Islet precursor cell (in vitro differentiated cells): ENCODE measurements at regions not wholly inside any gene's neighbourhood (a gene's known extent, or its start where the extent isn't known, plus 50 kb on each side); places are given as distances from the start of the nearest gene placed in this dataset.

ENCODE experiments used
- DNase-seq: peaks from one replicate; pipeline ENCODE4 v3.0.0-alpha.2; 2018

DNA sequence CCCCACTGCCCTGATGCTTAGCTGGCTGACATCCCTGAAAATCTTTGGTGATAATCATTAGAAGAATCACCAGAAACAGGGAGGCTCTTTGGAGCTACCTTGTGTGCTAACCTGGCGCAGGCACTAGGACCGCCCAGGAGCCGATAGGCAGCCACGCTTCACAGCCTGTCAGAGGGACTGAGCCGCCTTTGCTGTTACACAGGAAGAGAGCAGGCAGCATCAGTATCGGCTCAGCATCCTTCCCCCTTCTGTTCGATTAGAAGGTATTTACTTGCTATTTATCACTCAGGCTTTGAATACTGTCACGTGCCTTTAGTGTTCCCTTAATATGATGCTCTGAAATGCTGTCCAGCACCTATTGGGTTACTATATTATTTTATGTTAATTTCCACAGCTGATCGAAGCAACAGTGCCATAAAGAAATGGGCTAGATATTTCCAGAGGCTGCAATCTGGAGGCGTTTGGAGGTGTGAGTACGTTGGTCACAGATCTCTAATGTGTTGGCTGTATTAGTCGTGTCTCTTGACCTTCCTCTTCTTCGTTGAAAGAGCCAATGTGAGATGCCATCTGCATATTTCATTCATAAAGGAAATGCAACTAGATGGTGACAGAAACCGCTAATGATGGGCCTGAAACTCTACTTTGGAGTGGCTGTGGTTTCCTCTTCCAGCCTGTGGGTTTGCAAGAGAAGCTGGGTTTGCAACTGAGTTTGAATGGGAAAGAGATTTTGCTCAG lies 110.4 kb upstream of the RAB27B start:
- DNase-seq: peak; percentile 68

DNA sequence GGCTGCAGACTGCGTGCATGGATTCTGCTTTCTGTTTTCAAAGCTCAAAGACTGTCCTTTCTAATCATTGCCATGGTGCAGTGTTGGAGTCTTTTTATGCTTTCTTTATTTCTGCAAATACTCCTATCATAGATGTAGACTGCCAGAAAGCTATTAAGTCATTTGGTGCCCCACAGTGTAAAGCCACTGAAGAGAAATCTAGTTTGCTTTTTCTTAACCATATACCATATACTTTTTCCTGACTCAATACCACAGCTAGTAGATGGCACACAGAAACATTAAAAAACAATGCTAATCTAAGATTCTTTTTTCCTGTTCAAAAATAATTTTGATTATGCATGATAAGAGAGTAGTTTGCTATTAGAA lies 109.9 kb upstream of the RAB27B start:
- DNase-seq: no peak

DNA sequence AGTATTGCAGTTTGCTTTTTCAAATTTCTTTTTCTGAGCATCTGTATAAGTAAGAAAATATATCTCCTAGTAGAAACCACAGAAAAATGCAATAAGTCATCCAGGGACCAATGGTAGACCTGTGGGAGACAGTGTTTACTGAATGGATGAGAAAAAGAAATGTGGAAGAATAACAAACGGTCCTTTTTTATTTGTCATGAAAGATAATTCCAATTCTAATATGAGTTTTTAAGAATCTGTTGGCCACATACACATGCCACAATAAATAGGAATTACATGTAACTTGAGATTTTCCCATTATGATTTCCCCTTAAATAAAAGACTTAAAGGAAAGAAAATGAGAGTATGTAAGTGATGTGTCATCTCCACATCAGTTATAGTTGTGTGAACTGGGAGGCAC lies 107.7 kb upstream of the RAB27B start:
- DNase-seq: no peak

DNA sequence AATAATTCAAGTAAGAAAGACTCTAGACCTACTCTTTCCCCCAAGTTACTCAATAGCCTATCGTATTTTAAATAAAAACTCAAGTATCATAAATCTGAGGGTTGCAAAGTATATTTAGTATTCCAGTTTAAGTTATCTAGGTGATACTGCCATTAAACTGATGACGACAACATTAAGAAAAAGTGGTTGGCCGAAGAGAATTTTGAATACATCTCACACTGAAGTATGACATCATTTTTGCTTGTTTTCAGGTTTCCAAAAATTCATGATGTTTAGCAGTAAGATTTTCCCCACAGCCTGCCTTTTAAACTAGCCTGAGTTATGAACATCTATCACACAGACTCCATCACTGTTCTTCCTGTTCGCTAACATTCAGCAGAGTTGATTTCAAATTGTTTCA lies 102.1 kb upstream of the RAB27B start:
- no peak for DNase-seq

DNA sequence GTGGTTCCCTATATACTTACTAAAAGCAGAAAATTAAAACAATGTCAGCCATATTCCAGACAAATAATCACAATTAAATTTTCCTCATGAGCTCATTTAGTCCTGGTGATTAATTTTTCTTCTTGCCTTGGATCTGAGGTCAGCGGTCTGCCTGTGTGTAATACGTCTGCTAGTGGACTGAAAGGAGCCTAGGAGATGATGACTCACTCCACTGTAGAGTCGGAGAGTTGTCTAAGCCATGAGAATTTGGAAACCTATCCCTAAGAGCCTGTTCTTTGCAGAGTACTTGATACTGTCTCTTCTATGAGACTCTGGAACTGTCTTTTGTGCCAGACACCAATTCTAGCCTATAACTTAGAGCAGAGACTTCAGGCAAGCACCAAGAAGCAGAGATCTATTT lies 94.2 kb upstream of the RAB27B start:
- no peak for DNase-seq

DNA sequence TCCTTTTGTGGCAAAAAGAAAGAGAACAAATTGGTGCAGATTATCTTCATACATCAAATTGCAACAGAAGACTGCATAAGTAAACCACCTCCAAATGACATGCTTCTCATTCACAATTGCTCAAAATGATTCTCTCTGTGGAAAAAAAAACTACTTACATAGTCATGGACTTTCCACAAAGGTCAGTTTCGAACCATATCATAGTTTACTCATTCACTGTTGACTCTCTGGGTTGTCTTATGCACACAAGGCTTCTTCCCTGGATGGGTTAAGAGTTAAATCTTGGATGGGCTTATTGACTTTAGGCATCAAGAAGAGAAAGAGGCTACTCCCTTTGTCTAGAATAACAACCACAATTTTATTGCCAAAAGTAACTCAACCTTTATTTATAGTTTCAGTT lies 91.3 kb upstream of the RAB27B start:
- DNase-seq: no peak

DNA sequence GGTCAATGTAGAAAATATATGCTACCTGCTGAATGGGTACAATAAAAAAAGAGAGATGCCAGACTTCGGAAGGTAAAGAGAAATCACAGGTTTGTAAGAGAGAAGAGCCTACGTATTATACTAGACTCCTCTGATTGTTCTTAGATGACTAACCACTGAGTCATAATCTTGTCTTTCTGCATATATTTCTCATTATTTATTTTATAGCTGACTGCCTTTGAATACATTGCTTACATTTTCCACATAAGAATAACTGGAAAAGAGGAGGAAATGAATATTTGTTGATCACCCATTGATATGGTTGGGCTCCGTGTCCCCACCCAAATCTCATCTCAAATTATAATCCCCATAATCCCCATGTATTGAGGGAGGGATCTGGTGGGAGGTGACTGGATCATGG lies 90.3 kb upstream of the RAB27B start:
- no peak for DNase-seq

DNA sequence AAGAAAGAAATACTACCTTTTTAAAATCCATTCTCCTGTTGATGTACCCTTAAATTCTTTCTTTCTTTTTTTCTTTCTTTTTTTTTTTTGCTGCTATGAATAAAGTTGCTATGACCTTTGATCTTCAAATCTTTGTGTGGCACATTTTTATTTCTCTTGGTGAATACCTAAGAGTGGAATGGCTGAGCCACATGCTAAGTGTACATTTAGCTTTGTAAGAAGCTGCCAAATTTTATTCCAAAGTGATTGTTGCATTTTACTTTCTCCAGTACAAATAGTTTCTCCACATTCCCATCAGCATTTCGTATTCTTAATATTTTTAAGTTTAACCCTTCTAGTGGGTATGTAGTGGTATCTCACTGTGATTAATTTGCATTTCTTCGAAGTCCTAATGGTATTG lies 88.8 kb upstream of the RAB27B start:
- no peak for DNase-seq

DNA sequence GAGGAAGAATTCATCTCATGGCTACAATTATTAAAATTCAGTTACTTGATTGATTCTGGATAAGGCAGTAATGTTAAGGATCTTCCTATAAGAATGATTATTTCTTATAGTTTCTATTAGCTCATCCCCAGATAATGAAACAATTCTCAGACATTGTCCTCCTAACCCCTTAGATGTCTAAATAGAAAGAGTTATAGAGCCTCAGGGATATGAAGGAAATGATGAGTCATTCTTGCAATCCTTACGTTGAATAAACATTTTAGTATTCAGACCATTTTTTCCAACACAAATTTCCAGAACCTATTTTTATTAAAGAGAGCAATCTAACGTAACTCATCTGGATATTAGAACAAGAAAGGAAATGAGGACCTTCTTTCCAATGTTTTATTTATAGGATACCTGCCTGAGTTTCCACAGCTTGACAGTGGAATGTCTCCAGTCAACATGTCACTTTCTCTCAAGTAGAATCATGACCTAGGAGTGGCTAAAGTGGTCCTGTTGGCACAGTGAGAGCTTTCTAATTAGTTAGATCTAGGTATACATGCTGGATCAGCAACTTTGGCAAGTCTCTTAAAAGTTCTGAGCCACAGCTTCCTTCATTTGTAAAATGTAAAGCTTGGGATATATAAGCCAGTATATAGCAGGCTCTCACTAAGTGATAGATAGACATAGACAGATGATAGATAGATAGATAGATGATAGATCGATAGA lies 88.0 kb upstream of the RAB27B start:
- no peak for DNase-seq

DNA sequence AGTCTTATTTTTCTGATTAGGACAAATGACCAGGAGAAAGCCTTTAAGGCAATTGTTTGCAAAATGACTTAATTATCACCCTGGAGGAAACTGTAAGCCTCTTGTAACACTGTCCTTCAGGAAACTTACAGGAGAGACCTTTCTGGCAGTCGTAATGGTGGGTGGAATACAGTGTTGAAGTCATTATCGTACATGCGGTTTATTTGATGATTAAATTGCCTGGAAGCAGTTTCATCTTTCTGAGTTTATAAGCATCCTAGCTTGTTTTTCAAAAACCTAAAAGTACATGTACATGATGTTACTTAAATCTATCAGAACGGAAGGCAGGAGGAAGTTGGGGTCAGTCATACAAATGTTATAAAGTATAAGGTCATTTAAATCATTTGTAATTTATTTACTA lies 86.2 kb upstream of the RAB27B start:
- DNase-seq: no peak

DNA sequence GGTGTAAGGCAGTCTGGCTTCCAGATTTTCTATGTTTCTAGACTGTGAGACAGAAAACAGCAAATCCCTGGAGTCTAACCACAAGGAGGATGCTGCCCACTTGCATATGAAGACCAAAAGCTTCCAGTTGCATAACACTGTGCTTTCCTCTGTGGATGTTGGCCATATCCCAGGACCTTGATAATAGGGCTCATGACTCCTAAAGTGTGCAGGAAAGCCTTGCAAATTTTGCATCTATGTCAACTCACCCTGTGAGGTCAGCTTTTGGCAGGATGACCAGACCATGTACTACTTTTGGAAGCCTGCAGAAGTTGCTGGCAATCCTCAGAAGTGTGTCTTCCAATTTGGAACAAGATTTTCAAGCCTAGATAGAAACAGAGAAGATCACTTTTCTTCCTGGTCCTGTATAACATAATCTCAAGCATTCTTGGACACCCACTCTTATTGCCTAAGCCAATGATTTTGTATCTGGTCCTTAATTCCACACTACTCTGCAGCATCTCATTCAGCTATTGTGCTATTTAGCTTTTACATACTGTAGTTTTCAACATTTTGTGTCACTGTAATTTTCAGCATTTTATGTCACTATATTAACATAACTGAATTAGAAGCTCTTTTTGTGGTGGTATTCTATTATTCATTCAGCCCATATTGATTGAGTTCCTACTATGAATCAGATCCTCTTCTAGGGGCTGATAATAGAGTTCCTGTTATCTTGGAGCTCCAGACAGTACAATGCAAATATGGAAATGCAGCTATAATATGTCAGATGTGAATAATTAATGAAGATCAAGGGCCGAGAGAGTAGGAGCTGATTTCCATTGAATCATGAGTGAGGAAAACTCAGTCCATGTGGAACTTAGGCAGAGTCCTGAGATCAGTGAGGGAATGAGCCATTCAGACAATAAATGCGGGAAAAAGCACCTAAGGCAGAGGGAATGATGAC lies 85.3 kb upstream of the RAB27B start:
- no peak for DNase-seq

DNA sequence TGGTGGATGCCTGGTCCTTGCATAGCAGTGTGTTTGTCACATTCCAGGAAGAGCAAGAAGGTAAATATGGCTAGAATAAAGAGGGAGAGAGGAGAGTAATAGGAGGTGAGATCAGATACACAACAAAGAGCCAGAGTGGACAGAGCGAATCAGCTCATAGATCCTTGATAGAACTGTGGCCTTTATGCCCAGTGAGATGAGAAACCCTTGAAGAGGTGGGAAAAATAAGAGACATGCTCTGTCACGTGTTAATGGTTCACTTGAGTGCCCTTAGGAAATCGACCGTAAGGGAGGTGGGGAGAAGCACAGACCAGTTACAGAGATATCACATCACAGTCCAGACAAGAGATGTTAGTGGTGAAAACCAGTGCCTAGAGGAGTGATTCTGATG lies 84.7 kb upstream of the RAB27B start:
- DNase-seq: no peak

DNA sequence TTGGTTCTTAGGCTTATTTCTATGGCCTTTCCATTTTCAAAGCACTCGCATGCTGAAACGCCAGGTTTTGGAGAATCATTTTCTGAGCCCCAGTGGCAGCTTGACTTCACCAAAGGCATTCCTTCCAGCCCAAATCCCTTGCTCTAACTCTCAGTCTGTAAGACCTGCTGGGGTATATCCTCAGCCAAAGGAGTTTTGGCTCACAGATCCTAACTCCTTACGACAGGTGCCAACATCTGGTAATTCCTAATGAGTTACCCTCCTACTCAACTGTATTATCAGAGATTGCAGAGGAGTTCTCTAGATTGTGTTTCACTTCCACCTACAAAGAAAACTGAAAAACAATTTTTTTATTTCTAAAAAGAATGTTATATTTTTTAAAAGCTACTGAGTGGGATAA lies 79.0 kb upstream of the RAB27B start:
- no peak for DNase-seq

DNA sequence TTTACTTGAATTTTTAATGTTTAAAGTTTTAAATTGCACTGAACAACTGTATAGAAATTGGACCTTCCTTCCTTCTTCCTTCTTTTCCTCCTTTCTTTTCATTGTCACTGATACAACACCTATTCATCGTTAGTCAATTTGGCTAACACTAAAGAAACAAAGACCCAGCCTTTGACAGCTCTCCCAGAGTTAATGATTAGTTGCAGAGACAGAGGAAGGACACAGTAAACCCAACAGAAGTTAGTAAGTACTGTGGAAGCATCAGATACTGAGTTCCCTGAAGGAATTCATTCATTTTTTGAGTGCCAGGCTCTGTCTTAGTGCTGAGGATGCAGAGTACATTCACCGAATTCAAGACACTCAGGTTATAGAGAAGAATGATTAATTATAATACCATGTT lies 77.9 kb upstream of the RAB27B start:
- no peak for DNase-seq

DNA sequence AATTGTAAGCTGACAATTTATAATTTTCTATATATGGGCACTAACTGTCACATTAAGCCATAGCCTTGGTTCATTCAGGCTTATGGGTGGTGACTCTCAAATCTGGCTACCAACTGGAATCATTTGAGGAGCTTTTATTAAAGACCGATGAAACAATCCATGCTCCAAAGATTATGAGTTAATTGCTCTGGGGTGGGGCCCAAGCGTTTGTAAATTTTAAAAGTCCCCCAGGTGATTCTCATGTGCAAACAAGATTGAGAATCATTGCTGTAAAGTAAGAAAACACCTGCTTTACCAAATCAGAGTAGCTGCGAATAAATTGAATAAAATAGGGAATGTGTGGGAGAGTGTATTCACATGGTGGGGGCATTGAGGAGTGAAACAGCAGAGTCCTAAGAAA lies 76.1 kb upstream of the RAB27B start:
- no peak for DNase-seq

DNA sequence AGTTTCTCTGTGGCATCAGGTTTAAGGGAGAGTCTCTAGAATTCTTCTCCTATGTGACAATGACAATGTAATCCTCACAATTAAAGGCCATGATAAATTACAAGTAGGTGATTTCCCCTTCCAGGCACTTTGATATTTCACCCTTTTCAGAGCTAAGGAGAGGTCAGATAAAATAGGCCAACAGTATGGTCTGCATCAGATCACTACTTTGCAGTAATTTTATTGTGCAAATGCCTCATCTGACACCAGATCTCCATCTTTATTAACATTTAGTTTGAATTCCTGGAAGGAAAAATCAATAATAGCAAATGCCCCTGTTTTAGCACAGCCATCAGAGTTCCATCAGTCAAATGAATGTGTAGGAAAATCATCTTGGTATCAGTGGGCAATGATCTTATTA lies 72.8 kb upstream of the RAB27B start:
- DNase-seq: no peak

DNA sequence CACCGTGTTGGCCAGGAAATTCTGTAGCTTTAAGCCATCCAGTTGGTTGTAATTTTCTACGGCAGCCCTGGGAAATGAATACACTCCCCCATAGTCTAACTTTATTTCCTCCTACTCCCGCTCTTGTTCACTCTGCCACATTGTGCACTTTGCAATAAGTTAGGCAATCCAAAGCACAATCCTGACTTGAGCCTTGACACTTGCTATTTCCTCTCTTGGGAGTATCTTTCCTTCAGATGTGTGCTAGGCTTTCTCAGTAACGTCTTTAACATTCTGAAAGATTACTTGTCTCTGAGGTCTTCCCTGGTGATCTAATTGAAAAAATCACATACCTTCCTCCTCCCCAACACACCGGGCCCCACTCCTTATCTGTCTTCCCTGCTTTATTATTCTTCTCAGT lies 65.9 kb upstream of the RAB27B start:
- no peak for DNase-seq

DNA sequence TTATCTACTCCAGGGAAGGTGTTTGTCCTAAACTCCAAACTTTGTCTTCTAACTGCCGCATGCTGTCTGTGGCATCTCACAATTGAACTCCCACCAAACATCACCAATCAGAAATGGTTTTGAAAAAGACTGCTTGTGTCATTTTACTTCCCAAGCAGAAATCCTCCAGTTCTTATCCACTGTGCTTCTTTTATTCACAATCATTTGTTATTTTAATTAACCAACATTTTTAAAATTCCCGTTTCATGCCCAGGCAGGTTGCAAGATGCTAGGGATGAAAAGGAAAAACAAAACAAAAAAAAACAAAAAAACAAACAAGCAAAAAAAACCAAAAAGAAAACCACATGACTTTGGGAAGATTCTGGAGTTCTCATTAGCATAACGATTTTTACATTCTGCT lies 63.5 kb upstream of the RAB27B start:
- DNase-seq: no peak

DNA sequence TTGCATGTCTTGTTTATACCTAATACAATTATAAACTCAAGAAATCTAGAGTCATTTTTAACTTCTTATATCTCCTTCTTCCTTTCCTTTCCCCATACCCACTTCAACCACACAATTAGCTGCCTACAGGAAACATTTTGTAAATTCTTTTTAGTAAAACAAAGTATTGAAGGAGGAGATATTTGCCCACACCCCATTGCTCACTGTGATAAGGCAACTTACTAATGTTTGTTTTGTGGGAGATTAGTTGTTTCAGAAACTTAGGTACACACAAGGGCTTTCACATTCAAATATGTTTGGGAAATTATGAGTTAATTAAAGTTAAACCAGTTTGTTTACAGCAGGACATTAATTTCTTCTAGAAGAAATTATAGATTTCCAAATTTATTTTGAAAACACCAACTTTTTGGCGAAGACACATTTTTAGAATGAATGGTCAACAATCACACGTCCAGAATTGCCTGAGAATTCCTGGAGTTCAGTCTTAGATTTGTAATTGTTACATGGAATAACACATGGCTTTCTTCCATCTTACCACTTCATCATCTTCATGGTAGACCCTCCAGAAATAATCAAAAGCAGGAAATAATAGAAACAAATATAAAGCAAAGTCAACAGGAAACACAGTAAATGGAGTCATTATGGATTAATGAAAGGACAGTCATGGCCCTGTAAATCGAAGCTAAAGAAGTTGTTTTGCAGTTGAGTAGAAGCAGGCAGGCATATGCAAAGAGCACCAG lies 62.5 kb upstream of the RAB27B start:
- DNase-seq: no peak

DNA sequence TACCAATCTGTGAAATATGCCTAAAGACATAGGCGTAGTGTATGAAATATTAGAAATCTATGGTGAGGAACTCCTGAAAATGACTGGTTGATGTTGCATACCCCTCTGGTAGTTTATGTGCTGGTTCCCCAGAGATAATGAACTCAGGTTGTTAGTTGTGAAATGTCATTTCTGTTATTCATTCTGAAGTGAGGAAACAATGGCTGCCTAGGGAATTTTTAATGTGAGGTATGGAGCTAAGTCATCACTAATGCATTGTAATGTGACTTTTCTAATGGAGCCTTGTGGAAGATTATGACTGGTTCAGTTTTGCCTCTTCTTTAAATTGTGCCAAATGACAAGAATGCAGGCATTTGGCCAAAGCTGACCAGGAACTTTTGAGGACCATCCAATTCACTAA lies 61.6 kb upstream of the RAB27B start:
- no peak for DNase-seq

DNA sequence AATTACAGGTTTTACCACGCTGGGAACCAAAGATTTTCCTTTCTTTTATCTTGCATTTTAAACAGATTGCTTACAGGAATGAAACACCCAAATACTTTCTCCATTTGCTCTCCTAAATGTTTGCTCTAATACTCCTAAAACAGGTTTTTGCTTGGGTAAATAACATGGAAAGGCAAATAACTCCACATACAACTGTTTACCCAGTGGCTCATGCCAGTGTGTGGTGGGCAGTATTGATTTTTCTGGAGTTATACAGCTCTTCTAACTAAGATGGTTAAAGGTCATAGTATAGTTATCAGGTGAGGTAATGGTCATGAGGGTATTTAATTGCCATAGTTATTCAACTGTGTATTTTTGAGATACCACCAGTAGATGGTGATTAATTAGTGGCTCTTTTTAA lies 61.2 kb upstream of the RAB27B start:
- no peak for DNase-seq

DNA sequence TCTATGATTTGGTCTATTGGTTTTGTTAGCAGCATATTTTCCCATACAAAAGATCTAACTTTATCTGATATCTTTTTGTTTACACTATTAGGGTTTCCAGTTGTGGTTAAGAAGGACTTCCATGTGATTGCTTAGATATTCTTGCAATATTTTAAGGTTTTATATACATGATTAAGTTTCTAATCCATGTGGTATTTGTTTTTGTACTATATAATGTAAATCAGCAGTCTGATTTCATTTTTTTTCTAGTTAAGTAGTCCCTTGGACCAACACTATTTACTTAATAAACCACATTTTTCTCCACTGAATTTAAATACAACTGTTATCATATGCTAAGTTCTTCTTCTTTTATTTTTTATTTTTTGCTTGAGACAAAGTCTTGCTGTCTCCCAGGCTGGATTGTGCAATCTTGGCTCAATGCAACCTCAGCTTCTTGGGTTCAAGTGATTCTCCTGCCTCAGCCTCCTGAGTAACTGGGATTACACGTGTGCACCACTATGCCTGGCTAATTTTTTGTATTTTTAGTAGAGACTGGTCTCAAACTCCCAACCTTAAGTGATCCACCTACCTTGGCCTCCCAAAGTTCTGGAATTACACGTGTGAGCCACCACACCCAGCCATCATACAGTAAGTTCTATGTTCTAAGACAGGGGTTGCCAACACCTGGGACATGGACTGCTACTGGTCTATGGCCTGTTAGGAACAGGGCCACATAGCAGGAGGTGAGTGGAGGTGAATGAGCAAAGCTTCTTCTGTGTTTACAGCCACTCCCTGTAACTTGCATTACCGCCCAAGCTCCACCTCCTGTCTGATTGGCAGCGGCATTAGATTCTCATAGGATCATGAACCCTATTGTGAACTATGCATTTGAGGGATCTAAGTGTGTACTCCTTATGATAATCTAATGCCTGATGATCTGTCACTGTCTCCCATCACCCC lies 58.5 kb upstream of the RAB27B start:
- no peak for DNase-seq
